ENCODE measurements at regions not wholly inside any gene's neighbourhood (a gene's known extent, or its start where the extent isn't known, plus 50 kb on each side); places are given as distances from the start of the nearest gene placed in this dataset.

- no peak for DNase-seq (ENCODE audit: low read depth in 2 of 2)
Measured at GRCh38 chr1:208419746-208420420, 175.7 kb upstream of the PLXNA2 start.

DNA sequence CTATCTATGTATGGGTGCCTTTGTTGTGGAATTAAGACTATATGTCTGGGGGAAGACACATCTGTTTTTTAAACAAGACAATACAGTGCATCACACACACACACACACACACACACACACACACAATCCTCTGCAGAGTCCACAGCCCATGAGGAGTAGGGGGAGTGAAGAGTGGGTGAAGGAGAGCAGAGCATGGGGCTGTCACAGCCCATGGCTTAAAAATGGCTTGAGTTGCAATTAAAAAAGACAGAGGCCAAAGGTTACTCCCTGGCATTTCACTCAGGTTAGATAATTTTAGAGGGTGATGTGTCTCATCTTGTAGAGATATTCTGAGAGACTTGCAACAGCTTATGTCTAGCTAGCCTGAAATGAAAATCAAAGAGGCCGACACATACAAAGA is 176.5 kb upstream of the PLXNA2 start:
- DNase-seq (ENCODE audit: low read depth in 2 of 2), result no peak

GRCh38 chr1:208421486-208421885 is 177.3 kb upstream of the PLXNA2 start:
- no peak for DNase-seq (ENCODE audit: low read depth in 2 of 2)

DNA sequence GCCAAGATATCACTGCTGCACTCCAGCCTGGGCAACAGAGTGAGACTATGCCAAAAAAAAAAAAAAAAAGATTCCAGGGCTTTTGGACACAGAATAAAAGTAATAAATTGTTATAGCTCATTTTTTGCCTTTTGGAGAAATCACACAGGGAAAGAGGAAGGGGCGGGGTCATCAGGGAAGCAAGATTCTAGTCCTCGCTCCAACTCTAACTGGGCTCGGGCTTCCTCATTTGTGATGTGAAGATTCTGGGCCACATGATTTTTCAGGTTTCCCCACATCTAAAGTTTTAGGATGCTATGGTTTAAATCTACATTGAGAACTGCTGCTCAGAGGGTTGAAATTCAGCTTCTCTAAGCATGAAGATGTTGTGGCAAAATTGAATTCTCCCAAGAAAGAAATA is 179.3 kb upstream of the PLXNA2 start:
- no peak for DNase-seq (ENCODE audit: low read depth in 2 of 2)

GRCh38 chr1:208425096-208425495 is 180.9 kb upstream of the PLXNA2 start:
- DNase-seq (ENCODE audit: low read depth in 2 of 2), result no peak

DNA sequence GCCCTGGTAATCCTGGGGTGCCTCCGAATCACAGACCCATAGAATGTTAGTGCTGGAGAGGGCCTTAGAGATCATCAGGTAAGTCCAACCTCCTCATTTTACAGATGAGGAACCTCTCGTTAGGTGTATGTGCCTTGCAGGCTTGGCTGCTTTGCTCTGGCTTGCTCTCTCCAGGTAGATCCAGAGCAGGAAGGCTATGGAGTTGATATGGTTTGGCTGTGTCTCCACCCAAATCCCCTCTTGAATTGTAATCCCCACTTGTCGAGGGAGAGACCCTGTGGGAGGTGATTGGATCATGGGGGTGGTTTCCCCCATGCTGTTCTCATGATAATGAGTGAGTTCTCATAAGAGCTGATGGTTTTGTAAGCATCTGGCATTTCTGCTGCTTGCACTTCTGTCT is 186.0 kb upstream of the PLXNA2 start:
- no peak for DNase-seq (ENCODE audit: low read depth in 2 of 2)

DNA sequence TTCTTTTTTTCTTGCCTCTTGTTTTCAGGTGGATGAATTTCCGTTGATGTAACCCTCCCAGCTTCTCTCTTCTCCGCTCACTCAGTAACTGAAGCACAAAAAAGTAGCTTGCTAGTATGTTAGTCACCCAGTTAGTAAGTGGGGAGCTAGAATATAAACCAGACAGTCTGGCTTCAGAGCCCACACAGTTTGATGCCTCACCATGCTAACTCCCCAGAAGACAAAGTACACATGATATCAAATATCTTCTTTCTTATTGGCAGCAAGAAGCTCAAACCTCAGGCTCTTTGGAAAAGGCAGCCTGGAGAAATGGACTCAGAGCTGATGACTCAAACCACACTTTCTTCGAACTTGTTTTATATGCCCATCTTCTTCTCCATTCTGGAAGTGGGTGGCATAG is 187.5 kb upstream of the PLXNA2 start:
- no peak for DNase-seq (ENCODE audit: low read depth in 2 of 2)

GRCh38 chr1:208432346-208432745 is 188.2 kb upstream of the PLXNA2 start:
- DNase-seq (ENCODE audit: low read depth in 2 of 2), result no peak

GRCh38 chr1:208433086-208433485 is 188.9 kb upstream of the PLXNA2 start:
- DNase-seq (ENCODE audit: low read depth in 2 of 2), result no peak

DNA sequence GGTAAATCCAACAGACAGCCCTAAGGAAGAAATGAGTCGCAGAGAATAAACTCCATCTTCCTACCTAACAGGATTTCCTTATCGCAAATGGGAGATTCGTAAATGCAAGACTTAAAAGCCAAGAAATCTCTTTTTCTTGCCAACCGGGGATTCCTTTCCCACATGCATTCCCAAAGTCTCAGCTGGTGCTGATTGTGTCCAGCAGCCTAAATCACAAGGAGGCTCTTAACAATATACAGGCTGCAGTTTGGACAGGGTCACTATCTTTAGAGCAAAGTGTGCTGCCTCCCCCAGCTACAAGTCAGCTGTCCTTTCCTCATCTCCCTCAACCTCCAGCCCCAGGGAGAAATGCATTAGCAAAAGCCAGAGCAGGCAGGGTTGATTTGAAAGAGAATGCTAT is 189.8 kb upstream of the PLXNA2 start:
- DNase-seq (ENCODE audit: low read depth in 2 of 2), result no peak

- DNase-seq (ENCODE audit: low read depth in 2 of 2), result no peak
Measured at GRCh38 chr1:208437401-208437800, 193.2 kb upstream of the PLXNA2 start.

DNA sequence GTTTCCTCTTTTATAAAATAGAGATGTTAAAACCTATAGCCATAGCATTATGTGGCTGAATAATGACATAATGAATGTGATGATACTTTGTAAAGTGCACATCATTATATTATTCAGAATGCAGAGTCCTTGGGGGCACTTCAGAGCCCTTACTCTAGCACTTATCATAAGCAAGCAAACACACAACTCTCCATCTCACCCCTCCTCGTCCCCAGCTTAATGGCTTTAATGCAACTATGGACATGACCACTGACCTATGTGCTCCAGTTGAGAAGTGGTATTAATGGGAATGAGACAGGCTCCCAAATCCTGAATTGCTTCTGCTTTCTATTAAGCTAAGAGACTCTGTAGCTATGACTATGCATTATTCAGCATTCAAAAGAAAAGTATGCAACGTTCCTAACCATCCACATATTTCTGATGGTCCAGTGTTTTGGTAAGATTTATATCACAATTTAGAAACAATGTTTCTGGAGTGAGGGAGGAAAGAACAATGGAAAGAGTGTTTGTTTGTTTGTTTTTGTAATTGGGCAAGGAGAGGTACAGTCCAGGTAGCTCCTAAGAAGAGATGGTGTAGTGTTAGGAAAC is 194.0 kb upstream of the PLXNA2 start:
- DNase-seq (ENCODE audit: low read depth in 2 of 2), result no peak

- DNase-seq (ENCODE audit: low read depth in 2 of 2), result no peak
Measured at GRCh38 chr1:208445758-208446203, 201.6 kb upstream of the PLXNA2 start.

DNA sequence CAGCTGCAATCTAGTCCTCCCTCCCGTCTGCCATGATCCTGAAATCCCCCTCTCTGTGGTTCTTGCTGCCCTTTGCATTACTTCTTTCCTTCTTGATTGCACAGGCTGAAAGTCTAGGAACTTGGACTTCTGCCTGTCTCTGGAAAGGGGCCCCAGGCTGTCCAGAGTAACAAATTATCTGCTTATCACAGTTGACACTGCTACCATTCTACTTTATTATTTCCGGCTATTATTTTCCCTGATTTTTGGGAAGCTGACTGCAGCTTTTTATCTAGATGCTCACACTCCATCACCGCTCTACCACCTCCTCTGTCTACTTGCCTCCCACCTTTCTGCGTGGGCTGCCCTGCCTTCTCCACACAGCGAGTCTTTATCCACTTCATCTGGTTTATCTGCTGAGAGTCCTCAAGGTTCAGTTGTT is 202.1 kb upstream of the PLXNA2 start:
- no peak for DNase-seq (ENCODE audit: low read depth in 2 of 2)

GRCh38 chr1:208448425-208448824 is 204.2 kb upstream of the PLXNA2 start:
- DNase-seq (ENCODE audit: low read depth in 2 of 2), result no peak

GRCh38 chr1:208449951-208450350 is 205.8 kb upstream of the PLXNA2 start:
- DNase-seq (ENCODE audit: low read depth in 2 of 2), result no peak

DNA sequence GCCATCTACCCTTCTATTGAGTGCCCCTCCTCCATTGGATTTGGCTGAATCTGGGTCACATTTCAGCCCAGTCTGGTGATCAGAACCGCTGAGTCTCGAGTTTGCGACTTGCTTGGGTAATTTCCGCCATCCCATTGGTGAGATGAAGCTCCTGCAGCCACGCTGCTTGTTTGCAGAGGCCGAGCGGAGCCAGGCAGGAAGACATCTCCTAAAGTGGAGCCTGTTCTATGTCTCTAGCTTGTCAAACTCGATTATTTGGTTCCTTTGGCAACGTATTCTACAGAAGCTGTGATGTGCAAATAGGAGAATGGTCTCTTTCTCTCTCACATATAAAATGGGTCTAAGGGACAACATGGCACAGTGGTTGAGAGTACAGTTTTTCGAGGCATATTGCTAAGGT is 206.8 kb upstream of the PLXNA2 start:
- no peak for DNase-seq (ENCODE audit: low read depth in 2 of 2)

DNA sequence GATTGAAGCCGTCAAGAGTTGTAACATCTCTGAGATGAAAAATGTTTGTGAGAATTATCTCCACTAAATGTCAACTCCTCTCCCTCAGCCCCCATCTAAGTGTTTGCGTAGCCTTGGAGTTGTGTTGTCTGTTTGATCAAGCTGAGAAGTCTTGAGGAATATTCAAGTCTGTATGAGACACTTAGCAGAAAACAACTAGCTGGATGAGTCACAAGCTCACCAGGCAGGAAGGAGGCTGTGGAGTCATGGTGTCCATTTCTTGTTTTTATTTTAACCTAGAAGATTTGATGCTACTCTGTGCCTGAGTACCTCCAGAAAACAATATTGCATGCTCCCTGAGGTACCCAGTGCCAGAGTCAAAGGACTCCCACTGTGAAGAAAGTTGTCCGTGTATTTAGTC is 211.6 kb upstream of the PLXNA2 start:
- no peak for DNase-seq (ENCODE audit: low read depth in 2 of 2)

DNA sequence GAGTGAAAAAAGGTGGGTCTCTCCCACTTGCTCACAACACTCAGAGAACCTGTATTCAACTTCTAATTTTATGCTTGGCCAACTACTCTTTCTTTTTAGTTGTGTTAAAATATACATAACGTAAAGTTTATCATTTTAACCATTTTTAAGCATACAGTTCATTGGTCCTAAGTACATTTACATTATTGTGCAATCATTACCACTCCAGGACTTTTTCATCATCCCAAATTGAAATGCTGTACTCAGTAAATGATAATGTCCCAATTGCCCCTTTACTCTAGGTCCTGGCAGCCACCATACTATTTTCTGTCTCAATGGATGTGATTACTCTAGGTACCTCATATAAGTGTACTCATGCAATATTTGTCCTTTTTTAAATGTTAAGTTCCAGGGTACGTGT is 212.3 kb upstream of the PLXNA2 start:
- DNase-seq (ENCODE audit: low read depth in 2 of 2), result no peak

- no peak for DNase-seq (ENCODE audit: low read depth in 2 of 2)
Measured at GRCh38 chr1:208460823-208461222, 216.6 kb upstream of the PLXNA2 start.

DNA sequence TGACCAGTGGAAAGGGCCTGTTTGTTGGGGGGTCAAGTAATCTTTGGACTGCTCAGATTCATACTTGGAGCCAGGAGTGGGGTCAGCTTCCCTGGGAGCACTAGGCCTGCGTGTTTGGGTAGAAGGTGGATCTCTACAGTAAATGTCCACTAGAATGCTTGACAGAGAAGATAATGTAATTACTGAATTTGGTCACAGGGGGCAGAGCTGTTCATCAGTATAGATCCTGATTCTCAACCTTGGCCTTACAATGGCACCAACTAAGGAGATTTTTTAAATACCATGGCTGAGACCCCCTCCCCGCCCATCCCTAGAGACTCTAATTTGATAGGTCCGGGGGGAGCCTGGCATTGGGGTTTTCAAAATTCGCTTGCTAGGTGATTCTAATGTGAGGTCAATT is 217.5 kb upstream of the PLXNA2 start:
- no peak for DNase-seq (ENCODE audit: low read depth in 2 of 2)

DNA sequence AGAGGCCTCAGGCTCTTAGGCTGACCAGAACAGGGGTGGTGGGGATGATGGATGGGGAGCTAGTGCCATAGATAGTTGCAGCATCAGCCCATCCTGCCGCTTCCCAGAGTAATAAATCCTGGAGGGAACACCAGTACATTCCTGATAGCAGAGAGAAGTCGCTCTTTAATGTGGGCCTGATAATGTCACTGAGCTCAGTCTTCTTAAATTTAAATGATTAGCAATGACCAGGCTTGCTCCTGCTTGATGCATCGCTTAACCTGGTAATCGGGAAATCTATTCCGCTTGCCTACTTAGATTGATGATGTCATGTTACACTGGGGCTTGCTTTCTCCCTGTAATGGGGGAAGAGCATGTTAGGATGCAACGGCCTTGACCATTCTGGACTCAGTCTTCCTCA is 218.6 kb upstream of the PLXNA2 start:
- no peak for DNase-seq (ENCODE audit: low read depth in 2 of 2)

GRCh38 chr1:208465266-208465665 is 221.1 kb upstream of the PLXNA2 start:
- no peak for DNase-seq (ENCODE audit: low read depth in 2 of 2)

Data from stimulated activated CD8-positive, alpha-beta memory T cell treated with anti-CD3 and anti-CD28 coated beads, Interleukin-2, amount 100 ng/mL, for 48 hours (primary cell).